Endothelial cell (in vitro differentiated cells): ENCODE measurements at regions not wholly inside any gene's neighbourhood (a gene's known extent, or its start where the extent isn't known, plus 50 kb on each side); places are given as distances from the start of the nearest gene placed in this dataset.

Experiments used
- DNase-seq: peaks from one replicate; pipeline ENCODE4 v3.0.0; 2021; ENCODE audit warnings: low spot score
- H3K27ac Mint-ChIP-seq: one replicate; pipeline ENCODE4 v1.8.0; 2021; ENCODE audit warnings: mixed read lengths, inconsistent platforms; ENCODE audit not compliant: unreplicated experiment
- H3K27me3 Mint-ChIP-seq: one replicate; pipeline ENCODE4 v1.8.0; 2021; ENCODE audit warnings: mild to moderate bottlenecking, moderate library complexity, mixed read lengths, inconsistent platforms; ENCODE audit not compliant: unreplicated experiment
- H3K36me3 Mint-ChIP-seq: one replicate; pipeline ENCODE4 v1.8.0; 2021; ENCODE audit warnings: mild to moderate bottlenecking, low read depth, mixed read lengths, inconsistent platforms; ENCODE audit not compliant: unreplicated experiment
- H3K4me1 Mint-ChIP-seq: one replicate; pipeline ENCODE4 v1.8.0; 2021; ENCODE audit warnings: mild to moderate bottlenecking, mixed read lengths, inconsistent platforms; ENCODE audit not compliant: unreplicated experiment
- H3K4me3 Mint-ChIP-seq: one replicate; pipeline ENCODE4 v1.8.0; 2021; ENCODE audit warnings: mild to moderate bottlenecking, mixed read lengths, inconsistent platforms; ENCODE audit not compliant: unreplicated experiment
- H3K9me3 Mint-ChIP-seq: one replicate; pipeline ENCODE4 v1.8.0; 2021; ENCODE audit warnings: mixed read lengths, inconsistent platforms; ENCODE audit not compliant: unreplicated experiment
- CTCF ChIP-seq: fragments of 200-600 bp; sonication (generic); IDR thresholded peaks from one replicate; pipeline ENCODE4 v1.5.0; 2021; ENCODE audit warnings: antibody characterized with exemption; ENCODE audit not compliant: unreplicated experiment

- Mint-ChIP-seq H3K4me1 (peaks cover 12% of the 10 kb centered on the region), H3K27me3 (peaks cover 2% of the 10 kb centered on the region), H3K4me3 (no peak overlapping the region), H3K9me3 (no peaks in the 10 kb centered on the region), H3K36me3 (no peaks in the 10 kb centered on the region), H3K27ac (no peak overlapping the region)
- DNase-seq, result peak; percentile 31
- TF ChIP-seq CTCF, result peak; percentile 20
These were observed 417.9 kb downstream of the HRH4 start for GRCh38 chr18:24878289-24878688.

- TF ChIP-seq CTCF, result no peak
These were observed 424.8 kb downstream of the HRH4 start for GRCh38 chr18:24885276-24885675.

GRCh38 chr18:24894880-24895279, 434.4 kb downstream of the HRH4 start:
- Mint-ChIP-seq H3K36me3 (no peaks in the 10 kb centered on the region), H3K9me3 (no peaks in the 10 kb centered on the region), H3K27me3 (peaks cover 2% of the 10 kb centered on the region), H3K4me1 (peaks cover 20% of the 10 kb centered on the region), H3K27ac (no peak overlapping the region), H3K4me3 (no peak overlapping the region)
- DNase-seq, result no peak
- no peak for TF ChIP-seq CTCF

More at GRCh38 chr18:24885276-24885675, 424.8 kb downstream of the HRH4 start:
- Mint-ChIP-seq H3K27me3 (peaks cover 2% of the 10 kb centered on the region), H3K4me1 (no peaks in the 10 kb centered on the region), H3K4me3 (no peak overlapping the region), H3K9me3 (no peaks in the 10 kb centered on the region), H3K27ac (no peak overlapping the region), H3K36me3 (no peaks in the 10 kb centered on the region)
- DNase-seq, result no peak

- H3K4me3 Mint-ChIP-seq, result no peak overlapping the region
- H3K9me3 Mint-ChIP-seq, result no peaks in the 10 kb centered on the region
- no peak overlapping the region for H3K27ac Mint-ChIP-seq
- TF ChIP-seq CTCF, result no peak
- peaks cover 20% of the 10 kb centered on the region for H3K4me1 Mint-ChIP-seq
- no peak for DNase-seq
- peaks cover 5% of the 10 kb centered on the region for H3K36me3 Mint-ChIP-seq
- H3K27me3 Mint-ChIP-seq, result peaks cover 2% of the 10 kb centered on the region
These were observed 437.0 kb downstream of the HRH4 start for GRCh38 chr18:24897461-24897860.

- Mint-ChIP-seq H3K9me3 (no peaks in the 10 kb centered on the region), H3K4me3 (no peak overlapping the region), H3K36me3 (no peaks in the 10 kb centered on the region), H3K27ac (no peak overlapping the region), H3K4me1 (peaks cover 41% of the 10 kb centered on the region), H3K27me3 (no peaks in the 10 kb centered on the region)
- DNase-seq, result no peak
- no peak for TF ChIP-seq CTCF
These were observed 441.7 kb downstream of the ZNF521 start for GRCh38 chr18:24910221-24910620.
